KBM-7 (cell line): ENCODE measurements at regions not wholly inside any gene's neighbourhood (a gene's known extent, or its start where the extent isn't known, plus 50 kb on each side); places are given as distances from the start of the nearest gene placed in this dataset.
"Not testable (repeated sequence)": the region's sequence is repeated elsewhere in the genome, so short reads cannot be mapped to it uniquely, and the experiment has no call there.

ENCODE experiments used
- DNase-seq: peaks from one replicate; pipeline ENCODE4 v3.0.0-alpha.2; 2015
- in situ Hi-C: fragments of 300-500 bp; cut with MboI; formaldehyde crosslinking; loops from 2 replicates; pipeline ENCODE4 v1.14.3; 2020; ENCODE audit warnings: low sequenced_read_pairs, low pct_unique_long_range_greater_than_20kb, mixed read lengths

DNA sequence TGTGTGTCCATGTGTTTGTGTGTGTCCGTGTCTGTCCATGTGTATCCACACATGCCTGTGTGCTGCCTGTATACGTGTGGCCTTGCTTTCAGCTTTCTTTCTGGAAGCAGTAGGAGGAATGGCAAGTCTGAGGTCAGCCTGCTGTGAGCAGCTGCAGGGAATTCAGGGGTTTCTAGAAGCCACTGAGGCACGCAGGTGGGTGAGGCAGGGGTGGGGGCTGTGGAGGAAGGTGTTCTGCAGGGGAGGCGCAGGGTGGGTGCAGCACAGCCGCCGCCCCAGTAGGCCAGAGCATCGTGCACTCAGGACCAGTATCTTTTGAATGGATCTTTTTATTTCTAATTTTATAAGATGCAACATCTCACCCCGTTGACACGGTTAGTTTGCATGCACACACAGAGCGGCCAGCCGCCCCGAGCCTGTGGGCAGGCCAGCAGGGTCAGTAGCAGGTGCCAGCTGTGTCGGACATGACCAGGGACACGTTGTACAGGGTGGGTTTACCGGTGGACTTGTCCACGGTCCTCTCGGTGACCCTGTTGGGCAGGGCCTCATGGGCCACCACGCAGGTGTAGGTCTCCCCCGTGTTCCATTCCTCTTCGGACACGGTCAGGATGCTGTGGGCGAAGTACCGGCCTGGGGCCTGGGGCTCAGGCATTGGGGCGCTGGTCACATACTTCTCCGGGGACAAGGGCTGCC is 327.7 kb downstream of the TMEM121 start:
- no peak for DNase-seq
- in situ Hi-C loops, result no loop called here

- no peak for DNase-seq
- in situ Hi-C loops, result no loop called here
These were observed 328.3 kb downstream of the TMEM121 start for GRCh38 chr14:105854600-105855245.

DNA sequence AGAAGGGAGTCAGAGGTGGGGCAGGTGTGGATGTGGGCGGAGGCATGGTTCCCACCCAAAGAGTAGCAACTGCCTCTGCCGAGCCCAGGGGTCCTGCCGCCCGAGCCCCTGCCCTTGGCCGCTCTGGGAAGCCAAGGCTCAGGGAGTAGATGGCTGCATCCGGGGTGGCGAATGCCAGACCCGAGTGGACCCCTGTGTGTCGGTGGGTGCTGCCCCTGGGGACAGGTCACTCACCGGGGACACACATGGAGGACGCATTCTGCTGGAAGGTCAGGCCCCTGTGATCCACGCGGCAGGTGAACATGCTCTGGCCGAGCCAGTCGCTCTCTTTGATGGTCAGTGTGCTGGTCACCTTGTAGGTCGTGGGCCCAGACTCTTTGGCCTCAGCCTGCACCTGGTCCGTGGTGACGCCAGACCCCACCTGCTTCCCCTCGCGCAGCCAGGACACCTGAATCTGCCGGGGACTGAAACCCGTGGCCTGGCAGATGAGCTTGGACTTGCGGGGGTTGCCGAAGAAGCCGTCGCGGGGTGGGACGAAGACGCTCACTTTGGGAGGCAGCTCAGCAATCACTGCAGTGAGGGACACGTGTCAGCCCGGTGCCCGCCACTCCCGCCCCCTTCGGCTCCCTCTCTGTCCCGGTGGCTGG is 329.0 kb downstream of the TMEM121 start:
- DNase-seq, result no peak

GRCh38 chr14:105855893-105856675 is 329.7 kb downstream of the TMEM121 start:
- no peak for DNase-seq
- in situ Hi-C loops, result no loop called here

More for the DNA sequence above, 329.0 kb downstream of the TMEM121 start:
- in situ Hi-C loops, result no loop called here

DNA sequence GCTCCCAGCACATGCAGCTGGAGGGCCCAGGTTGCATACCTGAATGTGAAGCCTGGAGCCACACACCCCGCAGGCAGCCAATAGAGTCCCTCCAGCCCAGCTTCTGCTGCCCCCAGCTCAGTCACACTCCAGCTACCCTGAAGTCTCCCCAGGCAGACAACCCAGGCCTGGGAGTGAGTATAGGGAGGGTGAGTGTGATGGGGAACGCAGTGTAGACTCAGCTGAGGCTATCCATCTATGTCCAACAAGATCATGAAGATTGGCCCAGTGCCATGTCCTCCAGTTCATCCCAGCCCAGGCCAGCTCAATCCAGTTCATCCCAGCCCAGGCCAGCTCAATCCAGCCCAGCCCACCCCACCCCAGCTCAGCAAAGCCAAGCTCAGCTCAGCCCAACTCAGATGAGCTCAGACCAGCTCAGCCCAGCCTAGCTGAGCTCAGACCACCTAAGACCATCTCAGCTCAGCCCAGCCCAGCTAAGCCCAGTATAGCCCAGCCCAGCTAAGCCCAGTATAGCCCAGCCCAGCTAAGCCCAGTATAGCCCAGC is 330.4 kb downstream of the TMEM121 start:
- DNase-seq, result no peak
- in situ Hi-C loops, result no loop called here

GRCh38 chr14:105857220-105857825 is 330.9 kb downstream of the TMEM121 start:
- in situ Hi-C loops, result no loop called here
- DNase-seq, result no peak

GRCh38 chr14:105857826-105858675 is 331.7 kb downstream of the TMEM121 start:
- in situ Hi-C loops, result no loop called here
- peak; percentile 21 for DNase-seq

GRCh38 chr14:105858676-105859025 is 332.3 kb downstream of the TMEM121 start:
- in situ Hi-C loops, result no loop called here
- DNase-seq, result no peak

DNA sequence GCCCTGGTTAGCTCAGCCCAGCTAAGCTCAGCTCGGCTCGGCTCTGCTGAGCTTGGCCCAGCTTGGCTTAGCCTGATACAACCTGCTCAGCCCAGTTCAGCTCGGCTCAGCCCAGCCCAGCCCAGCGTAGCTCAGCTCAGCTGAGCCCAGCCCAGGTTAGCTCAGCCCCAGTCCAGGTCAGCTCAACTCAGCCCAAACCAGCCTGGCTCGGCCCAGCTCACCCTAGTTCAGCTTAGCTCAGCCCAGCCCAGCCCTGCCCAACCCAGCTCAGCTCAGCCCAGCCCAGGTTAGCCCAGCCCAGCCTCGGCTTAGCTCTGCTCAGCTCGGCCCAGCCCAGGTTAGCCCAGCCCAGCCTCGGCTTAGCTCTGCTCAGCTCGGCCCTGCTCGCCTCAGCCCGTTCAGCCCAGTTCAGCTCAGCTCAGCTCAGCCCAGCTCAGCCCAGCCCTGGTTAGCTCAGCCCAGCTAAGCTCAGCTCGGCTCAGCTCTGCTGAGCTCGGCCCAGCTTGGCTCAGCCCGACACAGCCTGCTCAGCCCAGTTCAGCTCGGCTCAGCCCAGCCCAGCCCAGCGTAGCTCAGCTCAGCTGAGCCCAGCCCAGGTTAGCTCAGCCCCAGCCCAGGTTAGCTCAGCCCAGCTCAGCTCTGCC is 332.8 kb downstream of the TMEM121 start:
- in situ Hi-C loops, DNase-seq: not testable (repeated sequence)

- peak; percentile 27 for DNase-seq
- in situ Hi-C loops, result no loop called here
These were observed 333.6 kb downstream of the TMEM121 start for GRCh38 chr14:105859717-105860614.

- no peak for DNase-seq
- in situ Hi-C loops, result no loop called here
These were observed 334.5 kb downstream of the TMEM121 start for GRCh38 chr14:105860615-105861580.

DNA sequence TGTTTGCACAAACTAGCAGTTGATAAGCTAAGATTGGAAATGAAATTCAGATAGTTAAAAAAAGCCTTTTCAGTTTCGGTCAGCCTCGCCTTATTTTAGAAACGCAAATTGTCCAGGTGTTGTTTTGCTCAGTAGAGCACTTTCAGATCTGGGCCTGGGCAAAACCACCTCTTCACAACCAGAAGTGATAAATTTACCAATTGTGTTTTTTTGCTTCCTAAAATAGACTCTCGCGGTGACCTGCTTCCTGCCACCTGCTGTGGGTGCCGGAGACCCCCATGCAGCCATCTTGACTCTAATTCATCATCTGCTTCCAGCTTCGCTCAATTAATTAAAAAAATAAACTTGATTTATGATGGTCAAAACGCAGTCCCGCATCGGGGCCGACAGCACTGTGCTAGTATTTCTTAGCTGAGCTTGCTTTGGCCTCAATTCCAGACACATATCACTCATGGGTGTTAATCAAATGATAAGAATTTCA is 335.6 kb downstream of the TMEM121 start:
- DNase-seq, result peak; percentile 89
- in situ Hi-C loops, result no loop called here

GRCh38 chr14:105862581-105863239 is 336.3 kb downstream of the TMEM121 start:
- no peak for DNase-seq
- in situ Hi-C loops, result no loop called here

GRCh38 chr14:105863296-105864108 is 337.1 kb downstream of the TMEM121 start:
- in situ Hi-C loops, result no loop called here
- DNase-seq, result no peak
